ENCODE measurements at regions not wholly inside any gene's neighbourhood (a gene's known extent, or its start where the extent isn't known, plus 50 kb on each side); places are given as distances from the start of the nearest gene placed in this dataset.

DNA sequence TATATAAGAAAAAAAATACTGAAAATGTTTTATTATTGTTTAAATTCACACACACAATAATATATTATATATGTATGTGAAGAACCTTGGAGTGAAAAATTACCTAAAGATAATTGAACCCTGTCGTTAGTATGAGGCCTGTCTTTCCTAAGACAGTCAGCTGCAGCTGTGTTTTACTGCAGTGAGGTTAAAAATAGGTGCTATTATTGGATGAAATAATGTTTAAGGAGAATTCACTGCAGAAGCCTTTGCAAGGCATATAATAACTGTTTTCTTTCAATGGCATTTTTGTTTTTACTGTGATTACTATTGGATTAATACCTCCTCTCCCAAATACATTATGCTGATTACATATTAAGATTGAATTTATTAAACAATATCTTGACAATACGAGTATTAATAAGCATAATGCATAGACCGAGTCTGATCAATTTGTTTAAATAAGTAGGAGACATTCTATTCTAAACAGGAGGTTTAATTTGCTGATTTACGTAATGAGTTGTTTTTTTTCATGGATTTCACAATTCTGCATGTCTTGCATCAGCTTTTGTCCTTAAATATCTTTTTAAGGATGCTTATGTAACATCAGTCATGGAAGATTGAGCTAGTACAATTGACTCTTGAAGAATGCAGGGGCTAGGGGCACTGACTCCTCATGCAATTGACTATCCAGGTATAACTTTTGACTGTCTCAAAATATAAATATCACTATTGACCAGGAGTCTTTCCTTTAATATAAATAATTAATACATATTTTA lies 1181.1 kb upstream of the PCDH7 start:
- TF ChIP-seq ZNF274 (IDR thresholded peaks at IDR 0.05; ENCODE audit: low read depth, low read length) (no peak), YY1 (IDR thresholded peaks at IDR 0.05; ENCODE audit: insufficient read depth, insufficient read length) (no peak)
